ENCODE measurements at regions not wholly inside any gene's neighbourhood (a gene's known extent, or its start where the extent isn't known, plus 50 kb on each side); places are given as distances from the start of the nearest gene placed in this dataset.

- TF ChIP-seq CREB1 (IDR thresholded peaks at IDR 0.05; ENCODE audit: low read depth) (no peak), ZBTB7A (IDR thresholded peaks at IDR 0.05; ENCODE audit: low read depth) (no peak), EGR1 (IDR thresholded peaks at IDR 0.05) (no peak), TAF1 (IDR thresholded peaks at IDR 0.05; ENCODE audit: low read depth) (no peak), FOXM1 (IDR thresholded peaks at IDR 0.05; ENCODE audit: borderline replicate concordance, low read depth) (no peak), RAD21 (IDR thresholded peaks at IDR 0.05; ENCODE audit: low read depth) (no peak)
Measured at GRCh38 chr7:131159961-131160361, 167.7 kb upstream of the MKLN1 start.

GRCh38 chr7:131161103-131161502 lies 166.6 kb upstream of the MKLN1 start:
- TF ChIP-seq EGR1 (IDR thresholded peaks at IDR 0.05) = no peak
- no peak for TF ChIP-seq YY1 (IDR thresholded peaks at IDR 0.05; ENCODE audit: low read depth)
- TF ChIP-seq RAD21 (IDR thresholded peaks at IDR 0.05; ENCODE audit: low read depth) = no peak
- TF ChIP-seq FOXM1 (IDR thresholded peaks at IDR 0.05; ENCODE audit: borderline replicate concordance, low read depth) = no peak
- no peak for TF ChIP-seq NFIC (IDR thresholded peaks at IDR 0.05)
- TF ChIP-seq CREB1 (IDR thresholded peaks at IDR 0.05; ENCODE audit: low read depth) = no peak
- TF ChIP-seq MAX (IDR thresholded peaks at IDR 0.05) = no peak
- no peak for TF ChIP-seq TEAD4 (IDR thresholded peaks at IDR 0.05)
- no peak for TF ChIP-seq CEBPB (IDR thresholded peaks at IDR 0.05)

GRCh38 chr7:131164025-131164925 lies 163.4 kb upstream of the MKLN1 start:
- TF ChIP-seq REST (IDR thresholded peaks at IDR 0.05; ENCODE audit: low read depth) = no peak
- peak; percentile 61; the same call in 1 of the 2 replicates for TF ChIP-seq CEBPB (IDR thresholded peaks at IDR 0.05)
- peak; percentile 76 for TF ChIP-seq TEAD4 (IDR thresholded peaks at IDR 0.05)
- peak; percentile 39; the same call in 1 of the 2 replicates for TF ChIP-seq EP300 (IDR thresholded peaks at IDR 0.05; ENCODE audit: borderline replicate concordance)

- TF ChIP-seq EP300 (IDR thresholded peaks at IDR 0.05; ENCODE audit: borderline replicate concordance) (no peak), FOXM1 (IDR thresholded peaks at IDR 0.05; ENCODE audit: borderline replicate concordance, low read depth) (no peak), MAX (IDR thresholded peaks at IDR 0.05) (no peak), TAF1 (IDR thresholded peaks at IDR 0.05; ENCODE audit: low read depth) (no peak), RAD21 (IDR thresholded peaks at IDR 0.05; ENCODE audit: low read depth) (no peak), TEAD4 (IDR thresholded peaks at IDR 0.05) (no peak), USF1 (IDR thresholded peaks at IDR 0.05) (no peak), TCF12 (IDR thresholded peaks at IDR 0.05; ENCODE audit: low read depth) (no peak)
Measured at GRCh38 chr7:131166066-131166465, 161.6 kb upstream of the MKLN1 start.

- TF ChIP-seq USF1 (IDR thresholded peaks at IDR 0.05) = no peak
- TF ChIP-seq REST (IDR thresholded peaks at IDR 0.05; ENCODE audit: low read depth) = peak; percentile 82
Measured at GRCh38 chr7:131170440-131171271, 157.0 kb upstream of the MKLN1 start.

Data from Ishikawa (cell line).